ENCODE measurements at regions not wholly inside any gene's neighbourhood (a gene's known extent, or its start where the extent isn't known, plus 50 kb on each side); places are given as distances from the start of the nearest gene placed in this dataset.

- DNase-seq (ENCODE audit: low read depth) (peak; percentile 57), FAIRE-seq (peak; percentile 47)
- Histone ChIP-seq H3K79me2 (ENCODE audit: insufficient read depth, low read length) (no peaks in the 10 kb centered on the region), H3K4me1 (ENCODE audit: insufficient read depth, low read length) (peaks cover 48% of the 10 kb centered on the region), H3K4me2 (ENCODE audit: low read length) (peak overlapping the region; percentile 28), H3K4me3 (ENCODE audit: insufficient read depth, low read depth, low read length) (no peak overlapping the region), H3K27ac (ENCODE audit: low read depth, low read length) (peak overlapping the region; percentile 99), H3K9me3 (ENCODE audit: insufficient read depth, low read depth, low read length) (no peaks in the 10 kb centered on the region), H3K36me3 (ENCODE audit: insufficient read depth, low read length) (no peaks in the 10 kb centered on the region), H3K9ac (ENCODE audit: low read length) (peak overlapping the region; percentile 79), H3K27me3 (ENCODE audit: insufficient read depth, low read length) (no peaks in the 10 kb centered on the region), H4K20me1 (ENCODE audit: insufficient read depth, low read length) (no peaks in the 10 kb centered on the region), H2AFZ (ENCODE audit: low read depth, low read length) (no peak overlapping the region)
- Mint-ChIP-seq H3K4me1 (ENCODE audit: low read depth, unreplicated experiment) (peaks cover 38% of the 10 kb centered on the region), H3K27me3 (ENCODE audit: low read depth, unreplicated experiment) (no peaks in the 10 kb centered on the region), H3K4me3 (ENCODE audit: unreplicated experiment) (peak overlapping the region; percentile 40), H3K27ac (ENCODE audit: unreplicated experiment) (peak overlapping the region; percentile 89), H3K36me3 (ENCODE audit: low read depth, unreplicated experiment) (no peaks in the 10 kb centered on the region), H3K9me3 (ENCODE audit: unreplicated experiment) (no peaks in the 10 kb centered on the region)
- TF ChIP-seq EZH2 (IDR thresholded peaks at IDR 0.05; ENCODE audit: insufficient read depth, low read length) (no peak), CTCF (IDR thresholded peaks at IDR 0.05; ENCODE audit: insufficient read depth, low read depth, low read length) (peak; percentile 92)
These were observed 60.0 kb upstream of the STEAP1B start for GRCh38 chr7:22559829-22560489.

- Mint-ChIP-seq H3K4me3 (ENCODE audit: unreplicated experiment) (no peak overlapping the region), H3K36me3 (ENCODE audit: low read depth, unreplicated experiment) (no peaks in the 10 kb centered on the region), H3K27me3 (ENCODE audit: low read depth, unreplicated experiment) (peaks cover 6% of the 10 kb centered on the region), H3K4me1 (ENCODE audit: low read depth, unreplicated experiment) (peaks cover 15% of the 10 kb centered on the region), H3K9me3 (ENCODE audit: unreplicated experiment) (no peaks in the 10 kb centered on the region), H3K27ac (ENCODE audit: unreplicated experiment) (no peak overlapping the region)
- H3K27me3 ChIP-seq (ENCODE audit: insufficient read depth, low read length) = no peaks in the 10 kb centered on the region
- no peak overlapping the region for H3K27ac ChIP-seq (ENCODE audit: low read depth, low read length)
- TF ChIP-seq EZH2 (IDR thresholded peaks at IDR 0.05; ENCODE audit: insufficient read depth, low read length) = no peak
- no peak for TF ChIP-seq CTCF (IDR thresholded peaks at IDR 0.05; ENCODE audit: insufficient read depth, low read depth, low read length)
- H3K79me2 ChIP-seq (ENCODE audit: insufficient read depth, low read length) = no peaks in the 10 kb centered on the region
- no peak overlapping the region for H3K9ac ChIP-seq (ENCODE audit: low read length)
- peaks cover 20% of the 10 kb centered on the region for H3K4me1 ChIP-seq (ENCODE audit: insufficient read depth, low read length)
- H3K4me3 ChIP-seq (ENCODE audit: insufficient read depth, low read depth, low read length) = no peak overlapping the region
- DNase-seq (ENCODE audit: low read depth) (no peak), FAIRE-seq (no peak)
- no peak overlapping the region for H3K4me2 ChIP-seq (ENCODE audit: low read length)
- no peaks in the 10 kb centered on the region for H4K20me1 ChIP-seq (ENCODE audit: insufficient read depth, low read length)
- H3K9me3 ChIP-seq (ENCODE audit: insufficient read depth, low read depth, low read length) = no peaks in the 10 kb centered on the region
- H3K36me3 ChIP-seq (ENCODE audit: insufficient read depth, low read length) = no peaks in the 10 kb centered on the region
- no peak overlapping the region for H2AFZ ChIP-seq (ENCODE audit: low read depth, low read length)
These were observed 57.2 kb upstream of the STEAP1B start for GRCh38 chr7:22557167-22557566.

GRCh38 chr7:22555476-22555875 is 55.5 kb upstream of the STEAP1B start:
- H3K27ac Mint-ChIP-seq (ENCODE audit: unreplicated experiment) = no peak overlapping the region
- Histone ChIP-seq H4K20me1 (ENCODE audit: insufficient read depth, low read length) (no peaks in the 10 kb centered on the region), H3K9ac (ENCODE audit: low read length) (no peak overlapping the region), H3K36me3 (ENCODE audit: insufficient read depth, low read length) (no peaks in the 10 kb centered on the region), H3K4me1 (ENCODE audit: insufficient read depth, low read length) (peaks cover 7% of the 10 kb centered on the region), H2AFZ (ENCODE audit: low read depth, low read length) (no peak overlapping the region), H3K4me3 (ENCODE audit: insufficient read depth, low read depth, low read length) (no peak overlapping the region), H3K4me2 (ENCODE audit: low read length) (no peak overlapping the region), H3K9me3 (ENCODE audit: insufficient read depth, low read depth, low read length) (no peaks in the 10 kb centered on the region), H3K27me3 (ENCODE audit: insufficient read depth, low read length) (no peaks in the 10 kb centered on the region), H3K27ac (ENCODE audit: low read depth, low read length) (no peak overlapping the region), H3K79me2 (ENCODE audit: insufficient read depth, low read length) (no peaks in the 10 kb centered on the region)
- peaks cover 5% of the 10 kb centered on the region for H3K4me1 Mint-ChIP-seq (ENCODE audit: low read depth, unreplicated experiment)
- FAIRE-seq (no peak), DNase-seq (ENCODE audit: low read depth) (no peak)
- no peaks in the 10 kb centered on the region for H3K9me3 Mint-ChIP-seq (ENCODE audit: unreplicated experiment)
- no peak for TF ChIP-seq EZH2 (IDR thresholded peaks at IDR 0.05; ENCODE audit: insufficient read depth, low read length)
- TF ChIP-seq CTCF (IDR thresholded peaks at IDR 0.05; ENCODE audit: insufficient read depth, low read depth, low read length) = no peak
- peaks cover 23% of the 10 kb centered on the region for H3K27me3 Mint-ChIP-seq (ENCODE audit: low read depth, unreplicated experiment)
- H3K4me3 Mint-ChIP-seq (ENCODE audit: unreplicated experiment) = no peak overlapping the region
- H3K36me3 Mint-ChIP-seq (ENCODE audit: low read depth, unreplicated experiment) = no peaks in the 10 kb centered on the region
